ENCODE measurements at regions not wholly inside any gene's neighbourhood (a gene's known extent, or its start where the extent isn't known, plus 50 kb on each side); places are given as distances from the start of the nearest gene placed in this dataset.

GRCh38 chr5:103800741-103801495 lies 238.3 kb upstream of the NUDT12 start:
- Mint-ChIP-seq H3K4me3 (no peak overlapping the region), H3K36me3 (ENCODE audit: low read depth) (no peaks in the 10 kb centered on the region), H3K4me1 (ENCODE audit: low read depth) (no peaks in the 10 kb centered on the region), H3K27me3 (ENCODE audit: low read depth) (no peaks in the 10 kb centered on the region), H3K9me3 (peaks cover 3% of the 10 kb centered on the region), H3K27ac (no peak overlapping the region)
- intact Hi-C loops (cut with micrococcal nuclease) = no loop called here
- DNase-seq = no peak
- CTCF ChIA-PET = no interaction called here

- Mint-ChIP-seq H3K27me3 (ENCODE audit: low read depth) (no peaks in the 10 kb centered on the region), H3K4me1 (ENCODE audit: low read depth) (no peaks in the 10 kb centered on the region), H3K27ac (no peak overlapping the region), H3K9me3 (peaks cover 23% of the 10 kb centered on the region), H3K4me3 (no peak overlapping the region), H3K36me3 (ENCODE audit: low read depth) (peaks cover 2% of the 10 kb centered on the region)
- CTCF ChIA-PET = no interaction called here
- intact Hi-C loops (cut with micrococcal nuclease) = no loop called here
- no peak for DNase-seq
Observed at GRCh38 chr5:103793595-103794182, 231.1 kb upstream of the NUDT12 start.

DNA sequence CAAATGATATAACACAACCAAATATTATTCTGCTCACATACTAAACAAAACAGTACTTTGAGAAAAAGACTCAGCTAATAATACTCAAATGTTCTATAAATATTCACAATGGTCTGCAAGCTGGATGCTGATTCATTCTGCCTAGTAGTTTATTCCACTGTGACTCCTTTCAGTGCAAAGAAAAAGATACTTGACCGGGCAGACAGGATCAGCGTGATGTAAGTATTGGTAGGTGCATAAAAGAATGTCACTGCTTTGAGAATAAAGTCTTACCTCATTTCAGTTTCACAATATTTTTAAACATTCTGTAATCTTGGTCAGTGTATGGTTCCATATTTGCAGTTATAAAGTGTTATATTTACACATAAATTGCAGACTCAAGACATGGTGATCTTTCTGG lies 223.0 kb upstream of the NUDT12 start:
- CTCF ChIA-PET = no interaction called here
- no peaks in the 10 kb centered on the region for H3K27me3 Mint-ChIP-seq (ENCODE audit: low read depth)
- H3K27ac Mint-ChIP-seq = no peak overlapping the region
- intact Hi-C loops (cut with micrococcal nuclease) = no loop called here
- no peaks in the 10 kb centered on the region for H3K36me3 Mint-ChIP-seq (ENCODE audit: low read depth)
- no peaks in the 10 kb centered on the region for H3K4me1 Mint-ChIP-seq (ENCODE audit: low read depth)
- peaks cover 4% of the 10 kb centered on the region for H3K9me3 Mint-ChIP-seq
- H3K4me3 Mint-ChIP-seq = no peak overlapping the region
- no peak for DNase-seq

- Mint-ChIP-seq H3K36me3 (ENCODE audit: low read depth) (no peaks in the 10 kb centered on the region), H3K4me1 (ENCODE audit: low read depth) (no peaks in the 10 kb centered on the region), H3K9me3 (no peaks in the 10 kb centered on the region), H3K4me3 (no peak overlapping the region), H3K27me3 (ENCODE audit: low read depth) (no peaks in the 10 kb centered on the region), H3K27ac (no peak overlapping the region)
- intact Hi-C loops (cut with micrococcal nuclease) = no loop called here
- CTCF ChIA-PET = no interaction called here
- DNase-seq = no peak
Observed at GRCh38 chr5:103783669-103784068, 221.1 kb upstream of the NUDT12 start.

DNA sequence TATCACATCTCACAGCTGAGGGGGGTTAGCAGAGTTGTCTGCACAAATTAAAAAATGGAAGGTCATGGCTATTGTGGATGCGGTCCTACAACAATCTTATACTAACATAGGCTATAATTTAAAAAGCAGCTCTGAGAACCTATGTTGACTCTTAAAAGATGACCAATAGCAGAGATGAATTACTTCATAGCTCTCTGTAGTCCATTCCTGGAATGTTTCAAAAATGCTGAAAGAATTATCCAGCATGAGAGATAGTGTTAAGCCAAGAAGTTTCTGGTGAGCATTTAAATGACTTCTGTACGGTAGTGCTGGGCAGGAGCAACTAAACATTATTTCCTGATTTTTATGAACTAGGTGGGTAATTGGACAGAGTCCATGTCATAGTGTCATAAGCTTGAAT lies 218.2 kb upstream of the NUDT12 start:
- Mint-ChIP-seq H3K27me3 (ENCODE audit: low read depth) (no peaks in the 10 kb centered on the region), H3K9me3 (no peaks in the 10 kb centered on the region), H3K4me1 (ENCODE audit: low read depth) (no peaks in the 10 kb centered on the region), H3K27ac (no peak overlapping the region), H3K36me3 (ENCODE audit: low read depth) (no peaks in the 10 kb centered on the region), H3K4me3 (no peak overlapping the region)
- DNase-seq = no peak
- CTCF ChIA-PET = no interaction called here
- intact Hi-C loops (cut with micrococcal nuclease) = no loop called here

GRCh38 chr5:103774721-103775120 lies 212.1 kb upstream of the NUDT12 start:
- no peaks in the 10 kb centered on the region for H3K4me1 Mint-ChIP-seq (ENCODE audit: low read depth)
- H3K27me3 Mint-ChIP-seq (ENCODE audit: low read depth) = no peaks in the 10 kb centered on the region
- no peak overlapping the region for H3K27ac Mint-ChIP-seq
- no peak overlapping the region for H3K4me3 Mint-ChIP-seq
- no peak for DNase-seq
- CTCF ChIA-PET = no interaction called here
- H3K9me3 Mint-ChIP-seq = peaks cover 2% of the 10 kb centered on the region
- no peaks in the 10 kb centered on the region for H3K36me3 Mint-ChIP-seq (ENCODE audit: low read depth)
- intact Hi-C loops (cut with micrococcal nuclease) = no loop called here

DNA sequence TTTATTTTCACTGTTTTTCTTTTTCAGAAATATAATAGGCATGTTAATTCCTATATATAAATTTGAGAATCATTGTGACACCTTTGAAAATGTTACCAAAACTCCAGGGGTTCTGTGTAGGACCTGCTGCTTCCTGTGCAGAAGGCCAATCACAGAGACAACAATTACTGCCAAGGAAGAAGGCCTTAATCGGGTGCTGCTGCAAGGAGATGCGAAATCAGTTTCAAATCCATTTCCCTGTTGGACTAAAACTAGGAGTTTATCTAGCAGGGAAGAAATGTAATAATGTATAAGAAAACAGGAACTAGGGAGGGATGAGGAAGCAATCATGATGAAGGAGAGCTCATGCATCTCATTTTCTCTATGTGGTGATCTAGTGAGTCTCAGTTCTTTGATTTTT lies 209.7 kb upstream of the NUDT12 start:
- Mint-ChIP-seq H3K4me3 (no peak overlapping the region), H3K4me1 (ENCODE audit: low read depth) (no peaks in the 10 kb centered on the region), H3K27me3 (ENCODE audit: low read depth) (no peaks in the 10 kb centered on the region), H3K9me3 (peaks cover 2% of the 10 kb centered on the region), H3K36me3 (ENCODE audit: low read depth) (no peaks in the 10 kb centered on the region), H3K27ac (no peak overlapping the region)
- CTCF ChIA-PET = no interaction called here
- DNase-seq = no peak
- intact Hi-C loops (cut with micrococcal nuclease) = no loop called here

GRCh38 chr5:103764403-103764802 lies 201.8 kb upstream of the NUDT12 start:
- Mint-ChIP-seq H3K27me3 (ENCODE audit: low read depth) (no peaks in the 10 kb centered on the region), H3K27ac (no peak overlapping the region), H3K4me3 (no peak overlapping the region), H3K9me3 (no peaks in the 10 kb centered on the region), H3K36me3 (ENCODE audit: low read depth) (no peaks in the 10 kb centered on the region), H3K4me1 (ENCODE audit: low read depth) (no peaks in the 10 kb centered on the region)
- intact Hi-C loops (cut with micrococcal nuclease) = no loop called here
- no peak for DNase-seq
- CTCF ChIA-PET = no interaction called here

GRCh38 chr5:103758996-103759395 lies 196.4 kb upstream of the NUDT12 start:
- Mint-ChIP-seq H3K9me3 (no peaks in the 10 kb centered on the region), H3K36me3 (ENCODE audit: low read depth) (no peaks in the 10 kb centered on the region), H3K4me1 (ENCODE audit: low read depth) (no peaks in the 10 kb centered on the region), H3K4me3 (no peak overlapping the region), H3K27ac (no peak overlapping the region), H3K27me3 (ENCODE audit: low read depth) (no peaks in the 10 kb centered on the region)
- DNase-seq = no peak
- CTCF ChIA-PET = no interaction called here
- intact Hi-C loops (cut with micrococcal nuclease) = no loop called here

- Mint-ChIP-seq H3K9me3 (peaks cover under 1% of the 10 kb centered on the region), H3K36me3 (ENCODE audit: low read depth) (no peaks in the 10 kb centered on the region), H3K27ac (no peak overlapping the region), H3K4me1 (ENCODE audit: low read depth) (no peaks in the 10 kb centered on the region), H3K4me3 (no peak overlapping the region), H3K27me3 (ENCODE audit: low read depth) (no peaks in the 10 kb centered on the region)
- no peak for DNase-seq
- intact Hi-C loops (cut with micrococcal nuclease) = no loop called here
- CTCF ChIA-PET = interaction anchor here (0.6 kb wide), 1 partner anchor 168 kb away, joined by 3 read pairs; no protein-coding TSS in a partner anchor
Observed at GRCh38 chr5:103755974-103756373, 193.4 kb upstream of the NUDT12 start.

- Mint-ChIP-seq H3K4me3 (no peak overlapping the region), H3K9me3 (no peaks in the 10 kb centered on the region), H3K27me3 (ENCODE audit: low read depth) (no peaks in the 10 kb centered on the region), H3K4me1 (ENCODE audit: low read depth) (no peaks in the 10 kb centered on the region), H3K27ac (no peak overlapping the region), H3K36me3 (ENCODE audit: low read depth) (no peaks in the 10 kb centered on the region)
- DNase-seq = no peak
- CTCF ChIA-PET = no interaction called here
- intact Hi-C loops (cut with micrococcal nuclease) = no loop called here
Observed at GRCh38 chr5:103745353-103746065, 182.9 kb upstream of the NUDT12 start.

- no peak overlapping the region for H3K4me3 Mint-ChIP-seq
- no peaks in the 10 kb centered on the region for H3K4me1 Mint-ChIP-seq (ENCODE audit: low read depth)
- no peaks in the 10 kb centered on the region for H3K9me3 Mint-ChIP-seq
- no peaks in the 10 kb centered on the region for H3K27me3 Mint-ChIP-seq (ENCODE audit: low read depth)
- H3K36me3 Mint-ChIP-seq (ENCODE audit: low read depth) = no peaks in the 10 kb centered on the region
- intact Hi-C loops (cut with micrococcal nuclease) = no loop called here
- no peak overlapping the region for H3K27ac Mint-ChIP-seq
- no peak for DNase-seq
- CTCF ChIA-PET = no interaction called here
Observed at GRCh38 chr5:103744159-103744558, 181.6 kb upstream of the NUDT12 start.

DNA sequence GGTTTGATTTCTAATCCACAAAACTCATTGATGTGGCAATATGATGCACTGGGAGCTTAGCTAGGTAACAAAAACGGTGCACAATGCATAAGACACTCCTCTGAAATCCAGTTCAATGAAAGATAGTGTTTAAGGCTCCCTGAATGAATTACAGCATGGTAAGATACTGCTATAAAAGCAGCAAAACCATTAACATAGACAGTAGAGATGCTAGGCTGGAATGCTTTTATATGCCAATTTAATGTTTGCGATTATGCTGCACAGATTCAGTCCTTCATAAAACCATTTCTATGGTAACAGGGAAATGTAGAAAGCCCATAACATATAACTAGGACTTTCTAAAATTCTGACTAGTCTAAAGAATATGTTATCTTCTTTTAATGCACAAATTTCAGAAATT lies 180.8 kb upstream of the NUDT12 start:
- Mint-ChIP-seq H3K27ac (no peak overlapping the region), H3K4me1 (ENCODE audit: low read depth) (no peaks in the 10 kb centered on the region), H3K4me3 (no peak overlapping the region), H3K9me3 (no peaks in the 10 kb centered on the region), H3K36me3 (ENCODE audit: low read depth) (no peaks in the 10 kb centered on the region), H3K27me3 (ENCODE audit: low read depth) (no peaks in the 10 kb centered on the region)
- intact Hi-C loops (cut with micrococcal nuclease) = no loop called here
- no peak for DNase-seq
- CTCF ChIA-PET = no interaction called here

Data from activated naive CD4-positive, alpha-beta T cell treated with anti-CD3 and anti-CD28 coated beads for 36 hours (primary cell).